HCT116 (cell line): ENCODE measurements at regions not wholly inside any gene's neighbourhood (a gene's known extent, or its start where the extent isn't known, plus 50 kb on each side); places are given as distances from the start of the nearest gene placed in this dataset.

ENCODE experiments used
- CTCF ChIP-seq, 3 experiments: fragments of 200-600 bp in 1 of 3; sonication (generic) in 1 of 3; IDR thresholded peaks in 2 of 3; conservative IDR thresholded peaks in 1 of 3; 2 replicates each; pipeline ENCODE4 v1.5.1; 2012 to 2017; ENCODE audit warnings: low read depth in 2 of 3, low read length in 2 of 3, antibody characterized with exemption in 1 of 3, borderline replicate concordance in 1 of 3, control low read depth in 1 of 3, mild to moderate bottlenecking in 1 of 3, mixed read lengths in 1 of 3, mixed run types in 1 of 3, moderate library complexity in 1 of 3; ENCODE audit not compliant: insufficient read depth in 1 of 3
- EZH2 ChIP-seq: fragments of 200-600 bp; sonication (generic); IDR thresholded peaks from 2 replicates; pipeline ENCODE4 v1.6.1; 2017; ENCODE audit warnings: antibody characterized with exemption, mixed run types
- TCF7L2 ChIP-seq: IDR thresholded peaks from 2 replicates; pipeline ENCODE4 v1.7.0; 2011; ENCODE audit warnings: borderline replicate concordance, inconsistent platforms; ENCODE audit not compliant: insufficient read depth, insufficient read length; ENCODE audit errors: extremely low read depth

GRCh38 chr13:80755910-80756309 lies 415.0 kb upstream of the SPRY2 start:
- no peak for TF ChIP-seq TCF7L2
- TF ChIP-seq CTCF (IDR thresholded peaks at IDR 0.05 in 2 of 3, conservative IDR thresholded peaks at IDR 0.05 in 1 of 3; ENCODE audit: borderline replicate concordance in 1 of 3, insufficient read depth in 1 of 3, low read depth in 2 of 3, low read length in 2 of 3) = no peak
- no peak for TF ChIP-seq EZH2
